ENCODE measurements at regions not wholly inside any gene's neighbourhood (a gene's known extent, or its start where the extent isn't known, plus 50 kb on each side); places are given as distances from the start of the nearest gene placed in this dataset.

- no peak overlapping the region for H3K4me3 ChIP-seq
- H3K9me3 ChIP-seq, result peaks cover 0 to 7% of the 10 kb centered on the region in 2 donors
- H3K27me3 ChIP-seq, result no peaks in the 10 kb centered on the region
- TF ChIP-seq CTCF (IDR thresholded peaks at IDR 0.05), result no peak
- no peak for DNase-seq (ENCODE audit: low spot score)
- no peaks in the 10 kb centered on the region for H3K36me3 ChIP-seq
- no peak overlapping the region for H3K27ac ChIP-seq
- H3K4me1 ChIP-seq, result no peaks in the 10 kb centered on the region
These were observed 380.9 kb upstream of the PROK2 start for GRCh38 chr3:72165808-72166207.

- no peaks in the 10 kb centered on the region for H3K27me3 ChIP-seq
- H3K4me3 ChIP-seq, result no peak overlapping the region
- H3K27ac ChIP-seq, result no peak overlapping the region
- H3K9me3 ChIP-seq, result peaks cover 0 to 7% of the 10 kb centered on the region in 2 donors
- no peak for DNase-seq (ENCODE audit: low spot score)
- no peaks in the 10 kb centered on the region for H3K4me1 ChIP-seq
- TF ChIP-seq CTCF (IDR thresholded peaks at IDR 0.05), result no peak
- no peaks in the 10 kb centered on the region for H3K36me3 ChIP-seq
These were observed 380.4 kb upstream of the PROK2 start for GRCh38 chr3:72165317-72165716.

GRCh38 chr3:72164635-72164978 is 379.7 kb upstream of the PROK2 start:
- H3K4me1 ChIP-seq, result no peaks in the 10 kb centered on the region
- H3K4me3 ChIP-seq, result no peak overlapping the region
- no peak for TF ChIP-seq CTCF (IDR thresholded peaks at IDR 0.05)

GRCh38 chr3:72163809-72164634 is 379.1 kb upstream of the PROK2 start:
- Histone ChIP-seq H3K27me3 (no peaks in the 10 kb centered on the region), H3K4me1 (no peaks in the 10 kb centered on the region), H3K27ac (no peak overlapping the region), H3K9me3 (peaks cover 0 to 2% of the 10 kb centered on the region in 2 donors), H3K4me3 (no peak overlapping the region), H3K36me3 (no peaks in the 10 kb centered on the region)
- no peak for DNase-seq (ENCODE audit: low spot score)
- no peak for TF ChIP-seq CTCF (IDR thresholded peaks at IDR 0.05)

More at GRCh38 chr3:72164635-72164978, 379.7 kb upstream of the PROK2 start:
- Histone ChIP-seq H3K27ac (no peak overlapping the region), H3K27me3 (no peaks in the 10 kb centered on the region), H3K9me3 (peaks cover 0 to 7% of the 10 kb centered on the region in 2 donors), H3K36me3 (no peaks in the 10 kb centered on the region)
- DNase-seq (ENCODE audit: low spot score), result no peak

GRCh38 chr3:72162649-72163184 is 377.8 kb upstream of the PROK2 start:
- H3K36me3 ChIP-seq, result no peaks in the 10 kb centered on the region
- TF ChIP-seq CTCF (IDR thresholded peaks at IDR 0.05), result no peak
- H3K4me1 ChIP-seq, result no peaks in the 10 kb centered on the region
- no peaks in the 10 kb centered on the region for H3K9me3 ChIP-seq
- no peaks in the 10 kb centered on the region for H3K27me3 ChIP-seq
- no peak overlapping the region for H3K27ac ChIP-seq
- H3K4me3 ChIP-seq, result no peak overlapping the region
- no peak for DNase-seq (ENCODE audit: low spot score)

Measured in right atrium auricular region (tissue), 2 donors.